ENCODE measurements at regions not wholly inside any gene's neighbourhood (a gene's known extent, or its start where the extent isn't known, plus 50 kb on each side); places are given as distances from the start of the nearest gene placed in this dataset.

- no peak for DNase-seq (ENCODE audit: low read depth)
- TF ChIP-seq CTCF (IDR thresholded peaks at IDR 0.05; ENCODE audit: insufficient read depth, low read depth, low read length, missing control alignments) = no peak
- H3K4me3 ChIP-seq (ENCODE audit: low read depth, low read length) = no peak overlapping the region
Observed at GRCh38 chr14:85295318-85295717, 234.6 kb upstream of the FLRT2 start.

- TF ChIP-seq CTCF (IDR thresholded peaks at IDR 0.05; ENCODE audit: insufficient read depth, low read depth, low read length, missing control alignments) = no peak
- no peak for DNase-seq (ENCODE audit: low read depth)
- H3K4me3 ChIP-seq (ENCODE audit: low read depth, low read length) = no peak overlapping the region
Observed at GRCh38 chr14:85296456-85297210, 233.3 kb upstream of the FLRT2 start.

- no peak for TF ChIP-seq CTCF (IDR thresholded peaks at IDR 0.05; ENCODE audit: insufficient read depth, low read depth, low read length, missing control alignments)
- no peak overlapping the region for H3K4me3 ChIP-seq (ENCODE audit: low read depth, low read length)
- no peak for DNase-seq (ENCODE audit: low read depth)
Observed at GRCh38 chr14:85300107-85300506, 229.8 kb upstream of the FLRT2 start.

GRCh38 chr14:85301506-85301905, 228.4 kb upstream of the FLRT2 start:
- H3K4me3 ChIP-seq (ENCODE audit: low read depth, low read length) = no peak overlapping the region
- no peak for DNase-seq (ENCODE audit: low read depth)
- no peak for TF ChIP-seq CTCF (IDR thresholded peaks at IDR 0.05; ENCODE audit: insufficient read depth, low read depth, low read length, missing control alignments)

- DNase-seq (ENCODE audit: low read depth) = no peak
- no peak for TF ChIP-seq CTCF (IDR thresholded peaks at IDR 0.05; ENCODE audit: insufficient read depth, low read depth, low read length, missing control alignments)
- no peak overlapping the region for H3K4me3 ChIP-seq (ENCODE audit: low read depth, low read length)
Observed at GRCh38 chr14:85306024-85306423, 223.9 kb upstream of the FLRT2 start.

GRCh38 chr14:85308531-85309300, 221.2 kb upstream of the FLRT2 start:
- DNase-seq (ENCODE audit: low read depth) = no peak
- TF ChIP-seq CTCF (IDR thresholded peaks at IDR 0.05; ENCODE audit: insufficient read depth, low read depth, low read length, missing control alignments) = no peak
- H3K4me3 ChIP-seq (ENCODE audit: low read depth, low read length) = no peak overlapping the region

Measured in GM12865 (cell line).